ENCODE measurements at regions not wholly inside any gene's neighbourhood (a gene's known extent, or its start where the extent isn't known, plus 50 kb on each side); places are given as distances from the start of the nearest gene placed in this dataset.

GRCh38 chr18:56235481-56236013 lies 402.8 kb downstream of the TXNL1 start:
- Histone ChIP-seq H3K4me2 (ENCODE audit: low read depth, low read length, poor library complexity, severe bottlenecking) (peak overlapping the region; percentile 45), H3K79me2 (ENCODE audit: insufficient read depth, low read length) (no peaks in the 10 kb centered on the region), H2AFZ (ENCODE audit: low read depth, low read length, severe bottlenecking) (no peak overlapping the region)

DNA sequence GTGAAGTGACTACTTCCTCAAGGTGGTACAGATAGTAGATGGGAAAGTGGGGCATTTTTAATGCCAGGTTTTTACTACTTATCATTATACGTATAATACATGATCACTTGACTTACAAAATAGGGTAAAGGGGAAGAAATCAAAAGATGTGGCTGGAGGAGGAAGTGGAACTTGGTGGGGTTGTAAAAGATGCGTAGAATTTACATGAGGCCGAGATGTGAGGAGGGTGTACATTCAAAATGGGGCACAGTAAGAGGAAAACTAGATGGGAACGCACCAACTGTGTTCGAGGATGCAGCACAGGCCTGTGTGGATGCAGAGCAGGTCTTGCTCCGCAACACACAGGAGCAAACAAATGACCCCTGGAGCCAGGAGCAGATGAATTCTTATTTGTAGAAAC lies 403.3 kb downstream of the TXNL1 start:
- Histone ChIP-seq H3K9ac (ENCODE audit: low read length) (no peak overlapping the region), H3K9me2 (replicated peaks; ENCODE audit: insufficient read depth, low read length) (no peaks in the 10 kb centered on the region), H3K36me3 (ENCODE audit: low read length) (no peaks in the 10 kb centered on the region)

More at GRCh38 chr18:56235481-56236013, 402.8 kb downstream of the TXNL1 start:
- Histone ChIP-seq H4K20me1 (ENCODE audit: low read depth, low read length) (no peaks in the 10 kb centered on the region), H3K36me3 (ENCODE audit: low read length) (no peaks in the 10 kb centered on the region), H3K27me3 (ENCODE audit: low read length) (no peaks in the 10 kb centered on the region), H3K4me3 (ENCODE audit: insufficient read depth, low read length, poor library complexity, severe bottlenecking) (no peak overlapping the region), H3K27ac (ENCODE audit: low read depth, low read length) (peak overlapping the region; percentile 55), H3K9me2 (replicated peaks; ENCODE audit: insufficient read depth, low read length) (no peaks in the 10 kb centered on the region), H3K9ac (ENCODE audit: low read length) (no peak overlapping the region), H3K9me3 (ENCODE audit: insufficient read depth, low read length) (no peaks in the 10 kb centered on the region), H3F3A (ENCODE audit: insufficient read depth) (no peaks in the 10 kb centered on the region; the same call in 1 of the 2 replicates)
- TF ChIP-seq, protein P1, sequence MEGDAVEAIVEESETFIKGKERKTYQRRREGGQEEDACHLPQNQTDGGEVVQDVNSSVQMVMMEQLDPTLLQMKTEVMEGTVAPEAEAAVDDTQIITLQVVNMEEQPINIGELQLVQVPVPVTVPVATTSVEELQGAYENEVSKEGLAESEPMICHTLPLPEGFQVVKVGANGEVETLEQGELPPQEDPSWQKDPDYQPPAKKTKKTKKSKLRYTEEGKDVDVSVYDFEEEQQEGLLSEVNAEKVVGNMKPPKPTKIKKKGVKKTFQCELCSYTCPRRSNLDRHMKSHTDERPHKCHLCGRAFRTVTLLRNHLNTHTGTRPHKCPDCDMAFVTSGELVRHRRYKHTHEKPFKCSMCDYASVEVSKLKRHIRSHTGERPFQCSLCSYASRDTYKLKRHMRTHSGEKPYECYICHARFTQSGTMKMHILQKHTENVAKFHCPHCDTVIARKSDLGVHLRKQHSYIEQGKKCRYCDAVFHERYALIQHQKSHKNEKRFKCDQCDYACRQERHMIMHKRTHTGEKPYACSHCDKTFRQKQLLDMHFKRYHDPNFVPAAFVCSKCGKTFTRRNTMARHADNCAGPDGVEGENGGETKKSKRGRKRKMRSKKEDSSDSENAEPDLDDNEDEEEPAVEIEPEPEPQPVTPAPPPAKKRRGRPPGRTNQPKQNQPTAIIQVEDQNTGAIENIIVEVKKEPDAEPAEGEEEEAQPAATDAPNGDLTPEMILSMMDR (IDR thresholded peaks at IDR 0.05; ENCODE audit: insufficient read depth, low read length, poor library complexity, severe bottlenecking) = no peak
- TF ChIP-seq EZH2phosphoT487 (conservative IDR thresholded peaks at IDR 0.05; ENCODE audit: low read length) = no peak

GRCh38 chr18:56233595-56233994 lies 404.8 kb downstream of the TXNL1 start:
- Histone ChIP-seq H3K27ac (ENCODE audit: low read depth, low read length) (no peak overlapping the region), H3F3A (ENCODE audit: insufficient read depth) (no peaks in the 10 kb centered on the region; the same call in 1 of the 2 replicates), H3K4me2 (ENCODE audit: low read depth, low read length, poor library complexity, severe bottlenecking) (no peak overlapping the region), H4K20me1 (ENCODE audit: low read depth, low read length) (no peaks in the 10 kb centered on the region), H3K36me3 (ENCODE audit: low read length) (no peaks in the 10 kb centered on the region), H3K4me3 (ENCODE audit: insufficient read depth, low read length, poor library complexity, severe bottlenecking) (no peak overlapping the region), H3K9me3 (ENCODE audit: insufficient read depth, low read length) (no peaks in the 10 kb centered on the region), H3K9me2 (replicated peaks; ENCODE audit: insufficient read depth, low read length) (0 out of 2 replicates have a peak, but pooled peaks cover 5% of the 10 kb centered on the region), H3K9ac (ENCODE audit: low read length) (no peak overlapping the region), H3K27me3 (ENCODE audit: low read length) (no peaks in the 10 kb centered on the region), H2AFZ (ENCODE audit: low read depth, low read length, severe bottlenecking) (no peak overlapping the region), H3K79me2 (ENCODE audit: insufficient read depth, low read length) (no peaks in the 10 kb centered on the region)
- TF ChIP-seq, protein P1 (IDR thresholded peaks at IDR 0.05; ENCODE audit: insufficient read depth, low read length, poor library complexity, severe bottlenecking) = no peak
- TF ChIP-seq EZH2phosphoT487 (conservative IDR thresholded peaks at IDR 0.05; ENCODE audit: low read length) = no peak

More for the DNA sequence above, 403.3 kb downstream of the TXNL1 start:
- Histone ChIP-seq H3K4me2 (ENCODE audit: low read depth, low read length, poor library complexity, severe bottlenecking) (peak overlapping the region; percentile 45), H3F3A (ENCODE audit: insufficient read depth) (no peaks in the 10 kb centered on the region; the same call in 1 of the 2 replicates), H3K27me3 (ENCODE audit: low read length) (no peaks in the 10 kb centered on the region), H3K4me3 (ENCODE audit: insufficient read depth, low read length, poor library complexity, severe bottlenecking) (no peak overlapping the region), H4K20me1 (ENCODE audit: low read depth, low read length) (no peaks in the 10 kb centered on the region), H3K9me3 (ENCODE audit: insufficient read depth, low read length) (no peaks in the 10 kb centered on the region), H3K79me2 (ENCODE audit: insufficient read depth, low read length) (no peaks in the 10 kb centered on the region), H3K27ac (ENCODE audit: low read depth, low read length) (peak overlapping the region; percentile 55), H2AFZ (ENCODE audit: low read depth, low read length, severe bottlenecking) (no peak overlapping the region)
- TF ChIP-seq, protein P1 (IDR thresholded peaks at IDR 0.05; ENCODE audit: insufficient read depth, low read length, poor library complexity, severe bottlenecking) = no peak
- no peak for TF ChIP-seq EZH2phosphoT487 (conservative IDR thresholded peaks at IDR 0.05; ENCODE audit: low read length)

All from SU-DHL-6 (cell line).